ENCODE measurements at regions not wholly inside any gene's neighbourhood (a gene's known extent, or its start where the extent isn't known, plus 50 kb on each side); places are given as distances from the start of the nearest gene placed in this dataset.

- DNase-seq: no peak
Observed at GRCh38 chr9:83191154-83191553, 128.2 kb upstream of the RASEF start.

DNA sequence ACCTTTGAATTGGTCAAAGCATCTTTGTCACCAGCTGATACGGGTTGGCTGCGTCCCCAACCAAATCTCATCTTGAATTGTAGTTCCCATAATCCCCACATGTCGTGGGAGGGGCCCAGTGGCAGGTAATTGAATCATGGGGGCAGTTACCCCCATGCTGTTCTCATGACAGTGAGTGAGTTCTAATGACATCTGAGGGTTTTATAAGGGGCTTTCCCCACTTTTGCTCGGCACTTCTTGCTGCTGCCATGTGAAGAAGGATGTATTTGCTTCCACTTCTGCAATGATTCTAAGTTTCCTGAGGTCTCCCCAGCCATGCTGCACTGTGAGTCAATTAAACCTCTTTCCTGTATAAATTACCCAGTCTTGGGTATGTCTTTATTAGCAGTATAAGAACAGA lies 126.1 kb upstream of the RASEF start:
- peak; percentile 69 for DNase-seq

DNA sequence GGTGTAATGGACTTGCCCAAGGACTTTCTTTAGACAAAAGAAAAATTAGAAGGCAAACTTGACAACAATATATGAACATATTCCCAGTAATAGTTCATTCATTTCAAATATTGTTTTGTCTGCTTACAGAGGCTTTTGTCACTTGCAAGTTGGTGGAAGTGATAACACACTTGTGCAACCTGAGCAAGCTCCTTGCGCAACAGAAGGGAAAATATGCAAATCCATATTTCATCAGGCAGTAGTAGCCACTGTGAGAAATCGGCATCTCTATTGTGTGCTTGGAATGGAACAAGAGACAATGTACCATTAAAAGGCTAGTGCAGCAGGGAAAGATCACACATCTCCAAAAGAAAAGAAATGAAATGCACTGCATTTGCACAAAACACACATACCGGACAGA lies 125.3 kb upstream of the RASEF start:
- peak; percentile 78 for DNase-seq

- no peak for DNase-seq
Observed at GRCh38 chr9:83186155-83186737, 123.3 kb upstream of the RASEF start.

DNA sequence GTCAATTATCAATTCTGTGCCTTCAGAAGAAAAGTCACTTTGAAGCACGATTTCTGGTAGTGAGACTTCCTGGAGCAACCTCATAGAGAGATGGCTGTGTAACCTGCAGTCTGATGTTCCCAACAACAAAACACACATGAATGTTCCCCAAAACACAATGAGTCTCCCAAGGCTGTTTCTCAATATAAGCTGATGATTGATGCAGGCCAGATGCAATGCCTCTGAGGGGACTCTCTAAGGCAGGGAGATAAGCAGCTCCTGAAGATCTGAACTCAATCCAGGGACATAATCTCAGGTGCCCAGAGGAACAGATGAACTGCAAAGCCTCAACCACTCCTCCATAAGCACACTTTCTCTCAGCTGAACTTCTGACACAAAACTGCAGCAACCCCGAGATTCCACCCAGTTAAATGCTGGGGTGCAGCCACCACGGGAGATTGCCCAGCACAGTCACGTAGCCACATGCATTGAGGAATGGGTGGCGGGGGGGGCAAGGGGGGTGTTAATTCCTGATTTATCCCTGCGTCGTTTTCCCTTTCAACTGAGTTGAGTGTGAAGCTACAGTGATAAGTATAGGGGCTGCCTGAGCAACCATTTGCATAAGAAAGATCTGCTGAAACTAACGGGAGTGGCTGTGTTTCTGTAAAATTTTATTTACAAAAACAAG lies 122.7 kb upstream of the RASEF start:
- no peak for DNase-seq

GRCh38 chr9:83183621-83184020 lies 120.7 kb upstream of the RASEF start:
- DNase-seq: no peak

DNA sequence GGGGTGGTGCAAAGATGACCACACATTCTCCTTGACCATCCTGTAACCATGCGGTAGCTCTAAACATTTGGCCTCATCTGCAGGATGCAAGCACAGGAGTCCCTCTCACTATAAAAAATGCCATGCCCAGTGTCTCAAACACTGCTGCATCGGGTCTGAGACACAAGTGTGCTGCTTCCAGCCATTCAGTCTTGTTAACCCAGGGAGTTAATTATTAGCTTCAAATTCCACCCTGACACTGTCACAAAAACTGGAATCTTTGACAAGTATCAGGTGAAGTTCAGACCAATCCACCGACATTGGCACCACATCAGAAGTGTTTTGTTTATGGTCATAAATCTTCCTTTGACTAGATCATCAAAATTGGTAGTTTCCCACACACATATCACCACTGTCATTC lies 119.1 kb upstream of the RASEF start:
- DNase-seq: no peak

DNA sequence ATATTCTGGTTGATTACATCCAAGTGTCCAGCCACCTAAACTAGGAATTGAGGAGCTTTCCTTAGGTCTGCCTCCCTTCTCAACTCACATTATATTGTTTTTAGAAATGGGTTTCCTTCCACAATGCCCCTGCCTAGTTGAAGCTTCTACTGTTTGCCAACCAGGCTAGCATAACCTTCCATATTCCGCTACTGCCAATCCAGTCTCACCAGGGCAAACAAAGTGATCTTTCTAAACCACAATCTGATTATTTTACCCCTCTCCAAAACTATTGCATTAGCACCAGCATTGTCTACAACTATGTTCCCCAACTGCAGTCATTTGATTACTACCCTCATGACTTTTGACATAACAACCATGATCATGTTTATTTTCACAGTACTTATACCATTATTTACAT lies 115.8 kb upstream of the RASEF start:
- DNase-seq: no peak

- DNase-seq: no peak
Observed at GRCh38 chr9:83177747-83178146, 114.8 kb upstream of the RASEF start.

DNA sequence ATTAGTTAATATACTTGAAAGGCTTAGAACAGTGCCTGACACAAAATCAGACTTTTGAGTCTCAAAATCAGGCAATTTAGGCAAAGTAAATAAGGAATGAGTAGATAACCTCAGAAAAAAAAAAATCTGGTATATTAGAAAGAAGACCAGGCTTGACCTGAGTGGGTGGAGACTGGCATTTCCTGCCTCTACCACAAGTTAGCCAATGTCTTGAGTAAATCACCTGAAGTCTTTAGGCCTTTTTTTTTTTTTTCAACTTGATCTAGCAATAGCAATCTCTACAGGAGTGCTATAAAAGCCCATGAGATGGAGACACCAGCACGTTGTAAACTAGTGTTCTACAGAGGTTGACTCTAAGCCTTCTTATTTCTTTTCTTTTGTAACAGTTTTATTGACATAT lies 104.2 kb upstream of the RASEF start:
- no peak for DNase-seq

DNA sequence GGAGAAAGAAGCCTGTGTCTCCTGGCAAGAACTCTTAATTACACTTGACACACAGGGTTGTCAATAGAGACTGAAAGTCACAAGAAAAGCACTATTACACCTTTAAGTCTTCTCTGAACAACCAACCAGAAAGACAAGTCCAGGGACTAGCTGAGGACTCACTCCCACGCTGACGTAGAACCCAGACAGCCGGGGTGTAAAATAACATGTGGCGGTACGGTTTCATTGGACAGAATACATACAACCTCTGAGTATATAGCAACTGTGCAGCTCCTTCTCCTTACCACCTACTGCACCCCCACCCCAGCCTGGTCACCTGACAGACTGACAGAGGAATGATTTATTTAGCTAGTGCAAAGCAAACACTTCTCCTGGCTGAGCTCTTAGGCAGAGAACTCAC lies 103.4 kb upstream of the RASEF start:
- DNase-seq: no peak

- no peak for DNase-seq
Observed at GRCh38 chr9:83155733-83156132, 92.8 kb upstream of the RASEF start.

DNA sequence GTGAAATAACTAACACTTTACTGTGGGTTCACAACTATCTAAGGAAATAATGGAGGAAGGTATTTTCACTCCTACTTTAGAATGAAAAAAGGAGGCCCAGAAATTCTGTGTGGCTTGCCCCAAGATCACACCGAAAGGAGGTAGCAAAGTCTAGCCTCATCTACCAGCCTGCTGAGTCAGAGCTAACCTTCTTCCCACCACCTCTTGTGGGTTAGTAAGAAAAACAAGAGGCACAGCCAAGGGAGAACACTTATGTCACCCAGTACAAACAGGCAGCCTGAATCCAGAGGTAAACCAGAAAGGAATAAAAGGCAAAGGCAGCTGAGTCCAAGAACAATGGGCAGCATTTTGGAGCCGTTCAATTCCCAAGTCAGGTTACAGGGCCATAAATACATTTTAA lies 91.9 kb upstream of the RASEF start:
- no peak for DNase-seq

- no peak for DNase-seq
Observed at GRCh38 chr9:83154087-83154736, 91.3 kb upstream of the RASEF start.

GRCh38 chr9:83153030-83153429 lies 90.1 kb upstream of the RASEF start:
- DNase-seq: no peak

- DNase-seq: no peak
Observed at GRCh38 chr9:83151627-83152137, 88.7 kb upstream of the RASEF start.

DNA sequence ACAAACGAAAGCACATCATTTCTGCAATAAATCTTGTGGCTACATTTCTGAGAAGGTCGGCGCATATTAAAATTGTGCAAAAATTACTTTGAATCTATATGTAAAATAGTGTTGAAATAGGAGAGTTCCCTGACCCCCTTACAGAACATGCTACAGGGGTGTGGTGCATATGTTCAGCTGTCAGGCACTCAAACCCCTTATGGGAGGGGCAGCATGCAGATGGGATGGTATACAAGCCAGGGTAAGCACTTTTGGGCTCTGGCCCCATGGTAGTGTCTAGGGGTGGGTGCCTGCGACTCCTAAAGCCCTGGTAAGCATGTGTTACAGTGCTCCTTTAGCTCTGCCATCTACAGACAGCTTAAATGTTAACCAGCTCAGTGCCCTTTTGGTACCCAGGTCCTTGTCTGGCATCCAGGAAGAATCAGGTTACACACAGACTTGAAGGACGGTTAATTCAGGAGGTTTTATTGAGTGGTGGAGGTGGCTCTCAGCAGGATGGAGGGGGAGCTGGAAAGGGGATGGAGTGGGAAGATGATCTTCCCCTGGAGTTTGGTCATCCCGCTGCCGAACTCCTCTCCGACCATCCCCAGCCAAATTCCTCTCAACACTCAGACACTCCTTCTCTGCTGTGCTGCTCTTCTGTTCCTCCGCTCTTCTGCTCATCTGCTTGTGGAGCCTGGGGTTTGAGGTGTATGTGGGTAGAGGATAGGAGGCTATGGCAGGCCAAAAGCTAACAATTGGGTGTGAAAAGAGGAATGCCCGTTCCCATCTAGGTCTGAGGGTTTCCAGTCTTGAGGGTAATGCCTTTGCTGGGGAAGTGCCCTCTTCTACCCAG lies 84.6 kb upstream of the RASEF start:
- DNase-seq: no peak

GRCh38 chr9:83146325-83146724 lies 83.4 kb upstream of the RASEF start:
- DNase-seq: no peak

- no peak for DNase-seq
Observed at GRCh38 chr9:83144492-83144891, 81.5 kb upstream of the RASEF start.

DNA sequence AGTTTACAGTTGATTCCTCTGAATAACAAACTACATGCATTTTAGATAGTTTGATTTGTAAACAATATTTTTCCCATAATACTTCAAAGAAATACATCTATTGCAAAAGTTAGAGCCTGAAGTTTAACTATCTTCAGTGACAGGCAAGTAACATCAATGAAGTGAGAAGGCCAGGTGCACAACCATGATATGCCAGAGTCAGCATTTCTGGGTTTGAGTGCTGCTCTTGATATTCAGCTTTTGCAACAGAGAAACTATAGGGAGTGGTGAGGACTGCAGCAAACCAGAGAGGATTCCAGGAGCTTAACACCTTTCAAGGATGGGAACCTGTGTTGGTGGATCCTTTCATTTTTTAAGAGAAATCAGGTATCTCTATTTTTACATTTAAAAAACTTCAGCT lies 79.4 kb upstream of the RASEF start:
- DNase-seq: no peak

DNA sequence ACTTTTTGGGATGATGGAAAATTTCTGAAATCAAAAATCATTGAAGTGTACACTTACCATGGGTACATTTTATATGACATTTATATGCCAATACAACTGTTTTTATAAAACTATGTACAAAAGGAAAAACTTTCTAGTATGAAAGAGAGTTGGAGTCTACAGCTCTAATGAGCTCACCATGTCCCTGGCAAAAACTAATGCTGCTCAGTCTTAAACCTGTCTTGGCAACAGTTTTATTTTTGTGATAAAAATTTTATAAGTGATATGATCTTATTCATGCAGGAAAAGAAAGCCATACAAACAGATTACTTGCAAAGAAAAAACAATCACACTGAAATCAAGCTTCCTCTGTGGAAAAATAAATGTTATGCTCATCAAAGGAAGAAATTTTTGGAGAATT lies 78.9 kb upstream of the RASEF start:
- DNase-seq: no peak

DNA sequence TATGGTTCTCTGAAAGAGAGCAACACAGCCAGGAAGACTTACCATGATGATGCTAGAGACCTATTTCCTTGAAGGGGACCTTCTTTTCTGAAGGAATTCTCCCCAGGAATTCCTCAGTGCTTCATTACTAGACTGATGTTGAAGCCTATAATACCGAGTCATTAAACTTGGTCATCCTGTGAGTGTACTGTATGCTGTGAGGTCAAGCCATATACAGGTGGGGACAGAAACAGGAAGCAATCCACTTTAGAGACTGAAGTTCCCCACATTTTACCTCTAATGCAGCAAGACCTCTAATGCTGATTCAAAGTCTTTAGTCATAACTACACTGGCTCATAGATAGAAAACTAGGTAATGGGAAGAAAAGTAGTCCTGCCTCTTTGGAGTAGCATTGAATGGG lies 77.1 kb upstream of the RASEF start:
- DNase-seq: no peak

- no peak for DNase-seq
Observed at GRCh38 chr9:83138422-83139135, 75.6 kb upstream of the RASEF start.
